IPS-18c (cell line): ENCODE measurements at regions not wholly inside any gene's neighbourhood (a gene's known extent, or its start where the extent isn't known, plus 50 kb on each side); places are given as distances from the start of the nearest gene placed in this dataset.

Experiments
- H3K4me3 ChIP-seq: 2 replicates; pipeline ENCODE4 v1.7.0; 2013; ENCODE audit warnings: low read depth, mild to moderate bottlenecking, low read length, moderate library complexity; ENCODE audit not compliant: insufficient read depth
- H3K9me3 ChIP-seq: one replicate; pipeline ENCODE4 v1.6.1; 2013; ENCODE audit warnings: mild to moderate bottlenecking, low read length, moderate library complexity; ENCODE audit not compliant: control insufficient read depth, insufficient read depth

- H3K9me3 ChIP-seq = peaks cover 67% of the 10 kb centered on the region
These were observed 326.9 kb downstream of the TMEM121 start for GRCh38 chr14:105853089-105853906.

GRCh38 chr14:105853907-105854599 is 327.7 kb downstream of the TMEM121 start:
- H3K4me3 ChIP-seq = peak overlapping the region; percentile 15; the same call in 1 of the 2 replicates
- H3K9me3 ChIP-seq = peaks cover 73% of the 10 kb centered on the region

More at GRCh38 chr14:105853089-105853906, 326.9 kb downstream of the TMEM121 start:
- H3K4me3 ChIP-seq = peak overlapping the region; percentile 15; the same call in 1 of the 2 replicates

GRCh38 chr14:105854600-105855245 is 328.3 kb downstream of the TMEM121 start:
- no peak overlapping the region; the same call in 1 of the 2 replicates for H3K4me3 ChIP-seq
- peaks cover 79% of the 10 kb centered on the region for H3K9me3 ChIP-seq

- Histone ChIP-seq H3K4me3 (no peak overlapping the region; the same call in 1 of the 2 replicates), H3K9me3 (peaks cover 80% of the 10 kb centered on the region)
These were observed 329.0 kb downstream of the TMEM121 start for GRCh38 chr14:105855246-105855892.

GRCh38 chr14:105855893-105856675 is 329.7 kb downstream of the TMEM121 start:
- no peak overlapping the region for H3K4me3 ChIP-seq

DNA sequence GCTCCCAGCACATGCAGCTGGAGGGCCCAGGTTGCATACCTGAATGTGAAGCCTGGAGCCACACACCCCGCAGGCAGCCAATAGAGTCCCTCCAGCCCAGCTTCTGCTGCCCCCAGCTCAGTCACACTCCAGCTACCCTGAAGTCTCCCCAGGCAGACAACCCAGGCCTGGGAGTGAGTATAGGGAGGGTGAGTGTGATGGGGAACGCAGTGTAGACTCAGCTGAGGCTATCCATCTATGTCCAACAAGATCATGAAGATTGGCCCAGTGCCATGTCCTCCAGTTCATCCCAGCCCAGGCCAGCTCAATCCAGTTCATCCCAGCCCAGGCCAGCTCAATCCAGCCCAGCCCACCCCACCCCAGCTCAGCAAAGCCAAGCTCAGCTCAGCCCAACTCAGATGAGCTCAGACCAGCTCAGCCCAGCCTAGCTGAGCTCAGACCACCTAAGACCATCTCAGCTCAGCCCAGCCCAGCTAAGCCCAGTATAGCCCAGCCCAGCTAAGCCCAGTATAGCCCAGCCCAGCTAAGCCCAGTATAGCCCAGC is 330.4 kb downstream of the TMEM121 start:
- H3K9me3 ChIP-seq = peaks cover 78% of the 10 kb centered on the region
- H3K4me3 ChIP-seq = no peak overlapping the region; the same call in 1 of the 2 replicates

More at GRCh38 chr14:105855893-105856675, 329.7 kb downstream of the TMEM121 start:
- peaks cover 80% of the 10 kb centered on the region for H3K9me3 ChIP-seq

GRCh38 chr14:105857220-105857825 is 330.9 kb downstream of the TMEM121 start:
- peak overlapping the region; percentile 6; the same call in 1 of the 2 replicates for H3K4me3 ChIP-seq
- H3K9me3 ChIP-seq = peaks cover 75% of the 10 kb centered on the region

DNA sequence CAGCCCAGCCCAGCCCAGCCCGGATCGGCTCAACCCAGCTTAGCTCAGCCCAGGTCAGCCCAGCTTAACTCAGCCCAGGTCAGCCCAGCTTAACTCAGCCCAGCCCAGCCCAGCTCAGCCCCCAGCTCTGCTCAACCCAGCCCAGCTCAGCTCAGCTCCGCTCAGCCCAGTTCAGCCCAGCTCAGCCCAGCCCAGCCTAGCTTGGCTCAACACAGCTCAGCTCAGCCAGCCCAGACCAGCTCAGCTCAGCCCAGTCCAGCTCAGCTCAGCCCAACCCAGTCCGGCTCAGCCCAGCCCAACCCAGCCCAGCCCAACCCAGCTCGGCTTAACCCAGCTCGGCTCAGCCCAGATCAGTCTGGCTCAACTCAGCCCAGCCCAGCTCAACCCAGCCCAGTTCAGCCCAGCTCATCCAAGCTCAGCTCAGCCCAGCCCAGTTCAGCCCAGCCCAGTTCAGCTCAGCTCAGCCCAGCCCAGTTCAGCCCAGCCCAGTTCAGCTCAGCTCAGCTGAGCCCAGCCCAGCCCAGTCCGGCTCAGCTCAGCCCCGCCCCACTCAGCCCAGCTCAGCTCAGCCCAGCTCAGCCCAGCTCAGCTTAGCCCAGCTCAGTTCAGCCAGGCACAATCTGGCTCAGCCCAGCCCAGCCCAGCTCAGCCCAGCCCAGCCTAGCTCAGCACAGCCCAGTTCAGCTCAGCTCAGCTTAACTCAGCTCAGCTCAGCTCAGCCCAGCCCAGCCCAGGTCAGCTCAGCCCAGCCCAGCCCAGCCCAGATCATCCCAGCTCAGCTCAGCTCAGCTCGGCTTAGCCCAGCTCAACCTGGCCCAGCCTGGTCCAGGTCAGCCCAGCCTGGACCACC is 331.7 kb downstream of the TMEM121 start:
- Histone ChIP-seq H3K9me3 (peaks cover 72% of the 10 kb centered on the region), H3K4me3 (peak overlapping the region; percentile 6; the same call in 1 of the 2 replicates)

GRCh38 chr14:105858676-105859025 is 332.3 kb downstream of the TMEM121 start:
- H3K4me3 ChIP-seq = no peak overlapping the region
- peaks cover 72% of the 10 kb centered on the region for H3K9me3 ChIP-seq

GRCh38 chr14:105859073-105859716 is 332.8 kb downstream of the TMEM121 start:
- peak overlapping the region; percentile 21; the same call in 1 of the 2 replicates for H3K4me3 ChIP-seq
- peaks cover 71% of the 10 kb centered on the region for H3K9me3 ChIP-seq

- peak overlapping the region; percentile 21; the same call in 1 of the 2 replicates for H3K4me3 ChIP-seq
- peaks cover 71% of the 10 kb centered on the region for H3K9me3 ChIP-seq
These were observed 333.6 kb downstream of the TMEM121 start for GRCh38 chr14:105859717-105860614.

DNA sequence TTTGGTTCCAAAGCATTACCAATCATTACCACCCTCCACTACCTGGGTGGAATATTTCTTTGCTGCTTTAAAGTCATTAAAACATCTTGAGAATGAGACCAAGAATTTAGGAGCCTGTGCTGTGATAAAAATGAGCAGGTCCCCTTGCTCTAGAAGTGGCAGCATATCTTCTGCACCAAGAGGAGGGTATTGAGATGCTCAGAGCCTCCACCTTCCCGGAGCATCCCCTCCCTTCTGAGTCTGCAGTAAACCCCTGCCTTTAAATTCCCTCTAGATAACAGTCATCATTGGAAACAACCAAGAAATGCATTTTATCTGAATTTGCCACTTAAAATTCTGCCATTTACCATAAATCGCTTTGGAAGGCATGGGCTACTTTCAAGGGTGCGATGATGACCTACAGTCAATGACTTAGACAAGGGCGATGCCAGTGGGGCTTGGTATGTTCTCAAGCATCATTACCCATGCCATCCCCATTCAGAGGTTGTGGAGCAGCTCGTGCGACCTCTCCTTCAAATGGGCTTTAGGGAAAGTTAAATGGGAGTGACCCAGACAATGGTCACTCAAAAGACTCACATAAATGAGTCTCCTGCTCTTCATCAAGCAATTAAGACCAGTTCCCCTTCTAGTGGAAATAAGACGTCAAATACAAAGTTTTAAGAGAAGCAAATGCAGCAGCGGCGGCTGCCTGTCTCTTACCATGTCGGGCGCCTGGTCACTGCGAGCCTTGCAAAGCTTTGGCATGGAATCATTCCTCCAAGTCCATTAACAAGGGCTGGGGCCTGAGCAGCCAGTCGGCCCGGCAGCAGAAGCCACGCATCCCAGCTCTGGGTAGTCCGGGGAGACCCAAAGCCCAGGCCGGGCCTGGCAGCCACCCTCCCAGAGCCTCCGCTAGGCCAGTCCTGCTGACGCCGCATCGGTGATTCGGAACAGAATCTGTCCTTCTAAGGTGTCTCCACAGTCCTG is 334.5 kb downstream of the TMEM121 start:
- H3K4me3 ChIP-seq = no peak overlapping the region; the same call in 1 of the 2 replicates
- peaks cover 69% of the 10 kb centered on the region for H3K9me3 ChIP-seq

DNA sequence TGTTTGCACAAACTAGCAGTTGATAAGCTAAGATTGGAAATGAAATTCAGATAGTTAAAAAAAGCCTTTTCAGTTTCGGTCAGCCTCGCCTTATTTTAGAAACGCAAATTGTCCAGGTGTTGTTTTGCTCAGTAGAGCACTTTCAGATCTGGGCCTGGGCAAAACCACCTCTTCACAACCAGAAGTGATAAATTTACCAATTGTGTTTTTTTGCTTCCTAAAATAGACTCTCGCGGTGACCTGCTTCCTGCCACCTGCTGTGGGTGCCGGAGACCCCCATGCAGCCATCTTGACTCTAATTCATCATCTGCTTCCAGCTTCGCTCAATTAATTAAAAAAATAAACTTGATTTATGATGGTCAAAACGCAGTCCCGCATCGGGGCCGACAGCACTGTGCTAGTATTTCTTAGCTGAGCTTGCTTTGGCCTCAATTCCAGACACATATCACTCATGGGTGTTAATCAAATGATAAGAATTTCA is 335.6 kb downstream of the TMEM121 start:
- Histone ChIP-seq H3K4me3 (no peak overlapping the region), H3K9me3 (peaks cover 64% of the 10 kb centered on the region)
